GM18505 (cell line): ENCODE measurements at regions not wholly inside any gene's neighbourhood (a gene's known extent, or its start where the extent isn't known, plus 50 kb on each side); places are given as distances from the start of the nearest gene placed in this dataset.

Experiments used
- ATAC-seq: cut with Tn5 transposase; IDR thresholded peaks from one replicate; pipeline ENCODE4 v1.9.1; 2021; ENCODE audit not compliant: unreplicated experiment
- POLR2A ChIP-seq: IDR thresholded peaks from 4 replicates; pipeline ENCODE4 v1.6.1; 2011; ENCODE audit warnings: borderline replicate concordance; ENCODE audit not compliant: insufficient read depth, insufficient read length; ENCODE audit errors: extremely low read depth

GRCh38 chr1:221316491-221317056 lies 425.3 kb downstream of the DUSP10 start:
- TF ChIP-seq POLR2A = no peak
- no peak for ATAC-seq

DNA sequence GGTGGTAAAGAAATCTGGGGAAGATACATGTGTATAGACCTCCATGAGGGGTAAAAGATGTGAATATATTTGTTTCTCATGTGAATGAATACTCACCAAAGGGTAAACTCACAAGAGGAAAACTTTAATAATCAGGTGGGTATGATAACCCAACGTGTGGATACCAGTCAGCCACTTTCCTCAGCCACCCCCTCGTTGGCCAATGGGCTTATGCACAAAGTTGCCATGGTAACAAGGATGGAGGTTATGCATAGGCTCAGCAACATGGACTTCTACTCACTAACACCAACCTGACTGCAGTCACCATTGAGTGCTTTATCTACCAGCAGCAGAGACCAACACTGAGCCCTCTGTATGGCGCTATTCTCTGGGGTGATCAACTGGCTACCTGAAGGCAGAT lies 424.4 kb downstream of the DUSP10 start:
- TF ChIP-seq POLR2A = no peak
- no peak for ATAC-seq

- ATAC-seq = no peak
- no peak for TF ChIP-seq POLR2A
These were observed 413.9 kb downstream of the DUSP10 start for GRCh38 chr1:221327954-221328353.

DNA sequence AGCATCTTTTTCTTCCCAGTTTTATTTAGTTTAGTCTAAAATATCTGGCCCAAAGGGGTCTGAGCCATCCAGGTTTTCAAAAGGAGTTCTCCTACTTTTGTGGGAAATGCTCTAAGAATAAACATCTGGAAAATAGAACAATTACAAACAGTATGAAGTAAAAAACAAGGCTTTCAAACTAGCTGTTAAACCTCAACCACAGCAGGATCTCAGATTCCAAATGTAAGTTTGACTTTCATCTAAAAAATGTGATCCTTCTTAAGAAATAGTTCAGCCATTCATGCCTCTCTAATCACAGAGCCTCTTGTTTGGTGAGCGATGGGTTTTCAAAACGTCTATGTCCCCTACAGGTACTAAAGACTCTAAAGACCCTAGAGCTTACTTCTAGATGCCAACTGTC lies 413.5 kb downstream of the DUSP10 start:
- no peak for ATAC-seq
- no peak for TF ChIP-seq POLR2A

DNA sequence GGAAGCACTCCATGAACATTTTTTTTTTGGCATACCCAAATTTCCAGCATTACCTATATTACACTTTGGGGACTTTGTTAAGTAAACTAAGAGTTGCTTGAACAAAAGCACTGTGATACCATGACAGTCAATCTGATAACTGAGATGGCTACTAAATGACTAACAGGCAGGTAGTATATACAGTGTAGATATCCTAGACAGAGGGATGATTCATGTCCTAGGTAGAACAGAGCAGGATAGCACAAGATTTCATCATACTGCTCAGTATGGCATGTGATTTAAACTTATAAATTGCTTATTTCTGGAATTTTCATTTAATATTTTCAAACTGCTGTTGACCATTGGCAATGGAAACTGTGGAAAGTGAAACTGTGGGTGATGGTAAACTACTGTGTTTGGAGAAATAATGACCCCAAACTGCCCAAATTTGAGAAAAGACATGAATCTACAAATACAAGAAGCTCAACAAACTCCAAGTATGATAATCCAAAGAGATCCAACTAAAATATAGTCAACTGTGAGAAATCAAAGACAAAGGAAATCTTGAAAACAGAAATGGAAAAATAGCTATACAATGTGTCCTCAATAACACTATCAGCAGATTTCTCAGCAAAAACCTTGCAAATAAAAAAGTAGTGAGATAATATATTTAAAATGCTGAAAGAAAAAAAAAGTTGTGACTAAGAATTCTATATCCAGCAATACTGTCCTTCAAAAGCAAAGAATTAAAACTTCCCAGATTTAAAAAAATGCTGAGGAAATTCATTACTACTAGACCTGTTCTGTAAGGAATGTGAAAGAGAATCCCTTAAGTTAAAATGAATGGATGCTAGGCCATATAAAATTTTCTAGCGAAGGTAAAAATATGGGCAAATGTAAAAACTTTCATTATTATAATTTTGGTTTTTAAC lies 410.4 kb downstream of the DUSP10 start:
- TF ChIP-seq POLR2A = no peak
- no peak for ATAC-seq

GRCh38 chr1:221334062-221334461 lies 407.8 kb downstream of the DUSP10 start:
- TF ChIP-seq POLR2A = no peak
- ATAC-seq = no peak

DNA sequence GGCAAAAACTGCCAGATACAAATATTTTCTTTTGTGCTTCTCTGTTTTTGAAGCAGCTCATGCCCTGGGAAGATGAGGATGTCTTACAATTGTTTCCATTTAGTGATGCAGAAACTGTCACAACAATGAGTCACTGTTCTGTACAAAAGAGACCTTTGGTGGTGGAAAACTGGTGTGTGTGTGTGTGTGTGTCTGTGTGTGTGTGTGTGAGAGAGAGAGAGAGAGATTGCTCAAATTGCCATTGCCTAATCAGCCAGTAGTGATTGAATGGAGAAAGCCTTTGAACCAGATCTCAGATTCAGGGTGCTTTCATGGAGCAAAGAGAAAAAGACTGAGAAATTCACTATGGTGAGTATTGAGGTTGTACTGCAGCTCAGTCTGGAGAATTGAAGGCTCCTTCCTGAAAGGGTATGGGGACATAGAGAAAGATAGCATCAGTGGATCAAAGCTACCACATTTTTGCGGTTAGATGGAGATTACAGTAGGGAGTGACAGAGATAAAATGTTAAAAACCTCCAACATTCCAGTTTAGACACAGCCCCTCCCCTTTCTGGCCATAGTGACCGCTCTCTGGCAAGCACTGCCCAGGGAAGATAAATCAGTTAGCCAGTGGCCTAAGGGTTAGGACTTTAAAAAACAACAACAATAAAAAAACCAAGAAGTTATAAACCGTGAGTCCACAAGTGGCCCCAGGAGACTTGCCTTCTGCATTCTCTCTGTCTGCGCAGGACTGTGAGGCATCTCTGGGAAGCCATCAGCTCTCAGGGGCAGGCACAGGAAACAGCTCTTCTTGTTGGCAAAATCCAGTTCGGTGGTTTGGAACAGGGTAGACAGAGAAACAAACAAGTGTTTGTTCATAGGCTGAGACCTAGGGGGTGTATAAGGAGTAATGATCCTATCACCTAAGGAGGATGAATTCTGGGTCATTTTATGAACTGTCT lies 406.5 kb downstream of the DUSP10 start:
- ATAC-seq = no peak
- no peak for TF ChIP-seq POLR2A

DNA sequence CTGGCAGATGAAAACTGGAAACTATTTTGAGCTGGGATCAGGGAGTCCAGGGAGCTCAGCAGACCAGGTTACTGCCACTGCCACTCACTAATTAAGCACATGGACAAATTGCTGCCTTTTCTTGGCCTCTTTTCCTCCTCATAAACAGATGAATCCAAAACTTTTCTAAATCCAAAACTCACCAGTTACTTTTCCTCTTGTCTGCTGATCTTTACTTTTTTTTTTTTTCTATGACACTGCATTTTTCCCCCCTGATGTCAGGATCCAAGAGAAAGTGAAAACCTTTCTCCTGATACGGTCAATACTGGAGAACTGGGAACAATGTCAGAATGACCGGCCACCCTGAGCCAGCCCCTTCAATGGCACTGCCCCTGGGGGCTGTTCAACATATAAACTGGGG lies 405.8 kb downstream of the DUSP10 start:
- no peak for ATAC-seq
- TF ChIP-seq POLR2A = no peak

DNA sequence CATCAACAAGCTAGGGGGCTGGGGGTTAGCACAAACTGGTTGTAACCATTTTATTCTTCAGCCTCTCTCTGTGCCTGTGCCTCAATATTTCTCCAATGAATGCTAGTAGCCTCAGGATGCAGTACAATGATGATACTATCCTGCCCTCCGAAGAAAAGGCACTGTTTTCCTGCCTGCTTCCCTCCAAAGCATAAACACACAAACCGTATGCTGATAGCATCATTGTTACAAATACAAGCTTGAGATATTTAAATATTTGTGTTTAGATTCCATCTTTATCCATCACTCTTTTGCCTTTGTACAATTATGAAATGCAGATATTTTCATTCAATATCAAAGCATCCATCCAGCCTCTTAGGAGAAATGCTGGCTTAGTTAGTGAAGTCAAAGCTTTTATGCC lies 404.8 kb downstream of the DUSP10 start:
- no peak for ATAC-seq

DNA sequence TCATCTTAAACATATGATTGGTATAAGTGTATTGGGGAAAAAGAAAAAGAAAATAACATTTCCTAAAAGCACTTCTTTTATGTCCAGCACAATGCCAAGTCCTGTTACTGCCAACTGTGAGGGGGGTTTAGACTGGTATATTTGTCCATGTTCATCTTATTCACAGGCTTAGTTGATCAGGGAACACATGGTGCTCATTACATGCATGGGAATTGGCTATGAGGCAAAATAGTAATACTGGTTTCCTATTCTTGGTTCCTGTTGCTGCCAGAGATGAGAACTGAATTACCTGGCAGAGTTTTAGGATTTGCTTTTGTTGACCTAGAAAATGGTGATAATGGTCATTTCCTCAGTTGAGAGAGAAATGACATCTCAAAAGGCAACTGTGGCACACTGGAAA lies 398.8 kb downstream of the DUSP10 start:
- ATAC-seq = no peak
- TF ChIP-seq POLR2A = no peak

More for the DNA sequence above, 404.8 kb downstream of the DUSP10 start:
- no peak for TF ChIP-seq POLR2A

DNA sequence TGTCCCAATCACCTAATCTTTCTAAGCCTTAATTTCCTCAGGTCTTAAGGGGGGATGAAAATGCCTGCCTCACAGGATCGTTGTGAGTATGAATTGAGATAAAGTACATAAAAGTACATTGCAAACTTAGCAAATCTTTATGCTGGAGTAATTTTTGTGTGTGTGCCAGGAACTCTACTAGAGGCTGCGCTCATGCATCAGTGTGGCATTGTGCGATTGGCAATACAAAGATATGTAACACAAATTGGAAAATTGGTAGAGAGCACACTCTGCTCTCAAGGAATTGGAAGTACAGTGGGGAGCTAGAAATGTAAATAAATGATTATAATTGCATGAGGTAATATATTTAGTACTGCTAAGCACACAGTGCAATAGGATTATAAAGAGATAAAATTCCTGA lies 398.3 kb downstream of the DUSP10 start:
- no peak for TF ChIP-seq POLR2A
- ATAC-seq = no peak

DNA sequence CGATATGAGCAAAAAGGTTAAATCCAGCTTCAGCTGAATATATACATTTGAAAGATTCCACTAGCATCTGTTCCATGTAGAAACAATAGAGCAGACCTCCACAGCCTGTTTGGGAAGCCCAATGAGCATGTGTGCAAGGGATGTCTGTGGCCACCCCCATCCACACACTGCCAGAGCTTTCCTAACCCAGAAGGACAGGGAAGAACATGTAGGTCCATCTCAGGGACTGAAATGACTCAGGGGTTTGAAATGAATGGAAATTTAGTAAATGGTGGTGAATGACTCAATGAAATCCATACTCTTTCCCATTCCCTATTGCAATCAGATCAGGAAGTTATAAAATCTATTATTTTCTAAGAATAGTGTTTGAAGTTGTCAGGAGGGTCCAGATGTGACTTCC lies 397.2 kb downstream of the DUSP10 start:
- TF ChIP-seq POLR2A = no peak
- ATAC-seq = no peak

GRCh38 chr1:221347706-221348105 lies 394.2 kb downstream of the DUSP10 start:
- no peak for TF ChIP-seq POLR2A
- no peak for ATAC-seq
